Posterior vena cava (tissue), 2 donors: ENCODE measurements at regions not wholly inside any gene's neighbourhood (a gene's known extent, or its start where the extent isn't known, plus 50 kb on each side); places are given as distances from the start of the nearest gene placed in this dataset.

Experiments
- DNase-seq: peaks from one replicate; pipeline ENCODE4 v3.0.0-alpha.2; 2020; ENCODE audit warnings: low spot score
- intact Hi-C, 2 donors: fragments of 100-400 bp; cut with DNase I; formaldehyde crosslinking; loops; one replicate each; pipeline versions ENCODE4 v1.14.1 to v1.14.2; 2022 to 2023
- donor health status: DM: yes; HTN: yes; CAD: no.
- donor health status: DM: yes; HTN: yes; CAD: no.

DNA sequence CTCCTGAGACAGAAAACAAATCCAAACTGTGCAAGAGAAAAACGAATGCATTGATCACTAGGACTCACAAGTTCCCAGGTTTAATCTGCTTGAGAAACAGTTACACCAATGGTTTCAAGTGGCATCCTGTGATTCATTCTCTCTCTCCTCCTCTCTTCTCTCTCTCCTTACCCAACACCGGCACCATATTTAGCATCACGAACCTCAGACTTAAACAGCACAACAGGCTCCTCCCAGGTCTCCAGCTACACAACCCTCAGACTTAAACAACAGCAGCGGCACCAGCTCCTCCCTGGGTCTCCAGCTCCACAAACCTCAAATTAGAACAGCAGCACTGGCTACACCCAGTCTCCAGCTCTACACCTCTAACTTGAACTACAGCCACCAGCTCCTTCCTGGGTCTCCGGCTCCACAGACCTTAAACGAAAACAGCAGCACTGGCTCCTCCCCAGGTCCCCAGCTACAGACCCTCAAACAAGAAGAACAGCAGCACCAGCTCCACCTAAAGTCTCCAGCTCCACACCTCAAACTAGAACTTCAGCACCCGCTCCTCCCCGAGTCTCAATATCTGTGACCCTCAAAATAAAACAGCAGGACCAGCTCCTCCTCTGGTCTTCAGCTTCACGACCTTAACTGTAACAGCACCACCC is 355.9 kb downstream of the PREX1 start:
- intact Hi-C loops = no loop called here
- peak; percentile 28 for DNase-seq

DNA sequence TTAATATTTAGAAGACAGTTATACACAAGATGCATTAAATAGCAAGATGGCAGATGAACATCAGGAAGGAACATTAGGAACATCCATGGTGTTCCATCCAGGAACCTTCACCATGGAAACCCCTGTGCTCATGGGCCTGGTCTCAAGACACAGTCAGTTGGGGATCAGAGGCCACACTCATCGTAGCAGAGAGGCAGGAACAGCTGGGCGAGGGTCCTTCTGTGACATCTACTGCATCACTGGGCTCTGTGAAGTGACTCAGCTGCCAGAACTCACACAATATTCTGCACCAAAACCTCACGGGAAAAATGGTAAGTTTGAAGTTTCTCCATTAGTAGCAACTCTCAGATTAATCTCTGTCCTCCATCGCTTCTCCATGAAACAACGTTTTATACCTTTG is 356.6 kb downstream of the PREX1 start:
- intact Hi-C loops = no loop called here
- DNase-seq = peak; percentile 40

DNA sequence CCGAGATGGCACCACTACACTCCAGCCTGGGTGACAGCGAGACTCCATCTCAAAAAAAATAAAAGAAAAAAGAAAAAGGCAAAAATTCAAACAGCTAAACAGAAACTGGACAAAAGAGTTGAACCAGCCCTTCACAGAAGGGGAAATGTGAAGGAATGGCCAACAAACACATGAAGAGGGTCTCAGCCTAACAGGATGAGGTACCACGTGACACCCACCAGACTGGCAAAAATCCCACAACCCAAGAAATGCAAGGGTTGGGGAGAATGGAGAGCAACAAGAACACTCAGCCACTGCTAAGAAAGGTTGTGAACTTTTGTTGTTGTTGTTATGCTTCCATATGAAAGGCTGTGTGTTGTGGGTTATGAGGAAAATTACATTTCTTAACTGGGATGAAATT is 357.7 kb downstream of the PREX1 start:
- no peak for DNase-seq
- intact Hi-C loops = no loop called here

DNA sequence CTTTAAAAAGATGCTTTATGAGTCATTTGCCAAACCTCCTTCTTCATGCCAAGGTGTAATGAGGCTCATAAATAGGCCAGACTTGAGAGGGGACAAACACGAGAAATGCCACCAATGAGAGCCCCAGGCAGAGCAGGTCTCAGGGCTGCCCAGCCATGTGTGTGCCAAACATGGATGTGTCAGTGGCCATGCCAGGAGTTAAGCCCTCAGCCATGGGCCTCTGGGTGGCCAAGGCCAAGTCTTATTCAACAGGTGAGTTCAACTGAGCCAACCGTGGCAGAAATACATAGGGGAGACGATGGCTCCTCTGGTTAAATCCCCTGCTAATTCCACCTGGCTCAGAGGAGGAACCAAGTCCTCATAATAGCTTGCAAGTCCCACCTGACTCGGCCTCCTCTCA is 358.8 kb downstream of the PREX1 start:
- intact Hi-C loops = no loop called here
- DNase-seq = peak; percentile 53

DNA sequence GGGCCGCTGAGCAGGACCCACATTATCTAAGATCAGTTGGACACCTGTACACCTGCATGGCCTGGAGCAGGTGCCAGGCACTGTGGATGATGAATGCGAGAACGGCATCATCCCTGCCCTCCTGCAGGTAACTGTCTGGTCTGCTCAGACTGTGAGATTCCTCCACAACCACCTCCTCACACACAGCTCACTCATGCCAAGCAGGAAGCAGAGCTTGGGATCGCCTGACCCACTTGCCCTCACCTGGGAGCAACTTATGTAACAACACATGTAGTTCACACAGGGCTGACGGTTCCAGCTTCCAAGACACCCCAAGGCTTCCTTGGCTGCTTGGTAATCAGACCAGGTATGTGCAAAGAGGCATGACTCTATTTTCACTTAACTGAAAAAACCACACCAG is 359.2 kb downstream of the PREX1 start:
- peak; percentile 40 for DNase-seq
- intact Hi-C loops = no loop called here

DNA sequence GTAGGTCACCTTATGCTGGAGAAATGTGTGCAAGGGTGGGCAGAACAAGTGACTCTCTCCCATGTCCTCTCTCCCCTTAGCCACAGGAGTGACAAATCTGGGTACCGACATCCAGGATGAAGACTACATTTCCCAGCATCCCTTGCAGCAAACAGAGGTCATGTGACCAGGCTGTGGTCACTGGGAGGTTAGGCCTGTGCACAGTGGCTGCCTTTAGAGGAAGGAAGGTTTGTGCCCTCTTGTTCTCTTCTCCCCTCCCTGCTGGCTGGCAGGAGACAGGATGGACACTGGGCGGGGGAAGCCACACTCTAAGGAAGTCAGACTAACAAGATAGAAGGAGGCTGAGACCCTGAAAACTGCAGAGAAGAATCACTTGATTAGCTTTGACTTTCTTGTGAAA is 360.2 kb downstream of the PREX1 start:
- DNase-seq = peak; percentile 50
- intact Hi-C loops = no loop called here

DNA sequence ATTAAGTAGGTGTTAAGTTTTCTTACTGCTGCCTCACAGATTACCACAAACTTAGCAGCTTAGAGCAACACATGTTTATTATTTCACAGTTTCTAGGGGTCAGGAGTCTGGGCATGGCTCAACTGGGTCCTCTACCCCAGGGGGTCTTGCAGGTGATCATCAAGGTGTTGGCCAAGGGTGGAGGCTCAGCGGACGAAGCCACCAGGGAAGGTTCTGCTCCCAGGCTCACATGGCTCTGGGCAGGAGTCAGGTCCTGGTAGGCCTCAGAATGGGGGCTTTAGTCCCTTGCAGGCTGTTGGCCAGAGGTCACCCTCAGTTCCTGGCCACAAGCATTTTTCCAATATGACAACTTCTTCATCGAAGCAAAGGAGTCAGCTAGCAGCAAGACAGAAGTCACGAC is 362.5 kb downstream of the PREX1 start:
- DNase-seq = peak; percentile 67
- intact Hi-C loops = no loop called here

DNA sequence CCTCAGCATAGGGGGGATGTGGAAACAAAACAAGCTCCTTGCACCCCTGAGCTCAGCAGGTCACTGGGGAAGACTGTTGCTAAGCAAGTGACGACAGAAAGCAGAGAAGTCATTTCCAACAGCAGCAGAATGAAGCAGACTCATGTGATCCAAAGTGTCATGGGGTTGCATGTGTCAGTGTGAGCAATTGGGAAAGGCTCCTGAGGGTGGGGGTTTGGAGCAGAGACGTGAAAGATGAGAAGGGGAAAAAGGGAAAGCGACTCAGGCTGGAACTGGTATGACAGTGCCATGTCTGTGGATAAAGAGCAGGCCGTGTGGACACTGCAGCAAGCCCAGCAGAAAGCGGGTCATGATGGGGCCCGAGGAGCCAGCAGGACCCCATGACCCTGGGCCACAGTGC is 363.9 kb downstream of the PREX1 start:
- DNase-seq = peak; percentile 58
- intact Hi-C loops = no loop called here

DNA sequence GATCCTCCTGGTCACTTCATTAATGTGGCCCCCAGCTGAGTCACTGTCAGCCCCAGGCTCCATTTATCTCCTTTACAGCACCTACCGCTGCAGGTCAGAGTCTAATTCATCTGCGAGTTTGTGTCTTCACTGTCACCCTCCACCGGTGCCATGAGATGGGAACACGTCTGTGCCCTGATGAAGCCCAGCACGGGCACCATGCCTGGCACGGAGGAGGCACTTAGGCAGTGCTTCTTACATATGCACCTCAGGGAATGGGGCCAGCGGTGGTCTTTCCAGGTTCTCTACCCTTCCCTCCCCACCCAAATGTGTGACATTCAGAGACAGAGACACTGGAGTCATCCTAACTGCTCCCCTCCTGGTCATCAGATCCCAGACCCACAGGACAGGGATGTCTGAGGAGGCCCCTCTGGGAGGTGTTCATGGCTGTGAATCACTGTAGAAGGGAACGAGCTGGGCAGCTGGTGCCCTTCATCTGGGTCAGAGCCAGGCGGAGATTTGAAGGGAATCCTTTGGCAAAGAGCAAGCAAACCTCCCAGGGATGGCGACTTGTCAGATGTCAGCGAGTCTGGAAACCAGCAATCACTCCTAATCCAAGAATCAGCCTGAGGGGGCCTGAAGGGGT is 364.6 kb downstream of the PREX1 start:
- DNase-seq = peak; percentile 58
- intact Hi-C loops = no loop called here

DNA sequence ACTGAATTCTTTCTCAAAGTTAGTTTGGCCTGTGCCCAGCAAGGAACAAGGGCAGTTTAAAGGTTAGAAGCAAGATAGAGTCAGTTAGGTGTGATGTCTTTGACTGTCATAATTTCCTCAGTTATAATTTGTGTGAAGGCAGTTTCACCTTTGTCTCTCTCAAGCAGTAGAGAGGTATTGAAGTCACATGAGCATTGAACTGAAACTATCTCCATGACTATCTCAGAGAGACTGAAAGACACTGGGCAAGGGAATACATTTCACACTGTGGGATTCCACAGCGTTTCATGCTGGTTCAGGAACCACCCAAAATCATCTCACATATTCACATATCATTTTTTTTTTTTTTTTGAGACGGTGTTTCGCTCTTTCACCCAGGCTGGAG is 366.1 kb downstream of the PREX1 start:
- intact Hi-C loops = no loop called here
- no peak for DNase-seq

DNA sequence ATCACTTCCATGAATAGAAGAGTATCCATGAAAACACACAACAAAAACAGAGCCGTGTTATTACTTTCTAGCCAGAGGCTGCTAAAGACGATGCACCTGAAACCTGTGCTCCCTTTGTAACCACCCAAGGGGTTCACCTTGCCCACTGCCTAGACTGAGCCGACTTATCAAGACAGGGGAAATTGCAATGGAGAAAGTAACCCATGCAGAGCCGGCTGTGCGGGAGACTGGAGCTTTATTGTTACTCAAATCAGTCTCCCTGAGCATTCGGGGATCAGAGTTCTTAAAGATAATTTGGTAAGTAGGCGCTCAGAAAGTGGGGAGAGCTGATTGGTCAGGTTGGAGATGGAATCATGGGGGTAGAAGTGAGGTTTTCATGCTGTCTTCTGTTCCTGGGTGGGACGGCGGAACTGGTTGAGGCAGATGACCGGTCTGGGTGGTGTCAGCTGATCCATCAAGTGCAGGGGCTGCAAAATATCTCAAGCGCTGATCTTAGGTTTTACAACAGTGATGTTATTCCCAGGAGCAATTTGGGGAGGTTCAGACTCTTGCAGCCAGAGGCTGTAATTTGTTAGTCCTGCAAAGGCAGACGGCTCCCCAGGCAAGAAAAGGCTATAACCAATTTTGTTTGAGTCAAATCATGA is 366.6 kb downstream of the PREX1 start:
- peak; percentile 26 for DNase-seq
- intact Hi-C loops = no loop called here

DNA sequence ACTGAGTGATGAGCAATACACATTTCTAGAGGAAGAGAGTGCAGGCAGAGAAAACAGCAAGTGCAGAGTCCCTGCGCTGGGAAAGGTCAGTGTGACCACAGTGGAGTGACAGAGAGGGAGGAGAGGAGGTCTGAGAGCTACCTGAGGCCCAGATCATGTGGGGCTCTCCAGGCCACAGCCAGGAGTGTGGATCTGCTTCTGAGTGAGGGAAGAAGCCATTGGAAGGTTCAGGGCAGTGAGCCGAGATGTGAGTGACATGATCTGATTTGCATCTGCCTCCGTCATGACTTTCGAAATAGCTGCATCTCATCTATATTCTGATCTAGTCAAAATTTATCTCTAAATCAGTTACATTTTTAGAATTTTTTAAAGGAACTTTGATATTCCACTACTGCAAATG is 367.1 kb downstream of the PREX1 start:
- peak; percentile 42 for DNase-seq
- intact Hi-C loops = no loop called here

DNA sequence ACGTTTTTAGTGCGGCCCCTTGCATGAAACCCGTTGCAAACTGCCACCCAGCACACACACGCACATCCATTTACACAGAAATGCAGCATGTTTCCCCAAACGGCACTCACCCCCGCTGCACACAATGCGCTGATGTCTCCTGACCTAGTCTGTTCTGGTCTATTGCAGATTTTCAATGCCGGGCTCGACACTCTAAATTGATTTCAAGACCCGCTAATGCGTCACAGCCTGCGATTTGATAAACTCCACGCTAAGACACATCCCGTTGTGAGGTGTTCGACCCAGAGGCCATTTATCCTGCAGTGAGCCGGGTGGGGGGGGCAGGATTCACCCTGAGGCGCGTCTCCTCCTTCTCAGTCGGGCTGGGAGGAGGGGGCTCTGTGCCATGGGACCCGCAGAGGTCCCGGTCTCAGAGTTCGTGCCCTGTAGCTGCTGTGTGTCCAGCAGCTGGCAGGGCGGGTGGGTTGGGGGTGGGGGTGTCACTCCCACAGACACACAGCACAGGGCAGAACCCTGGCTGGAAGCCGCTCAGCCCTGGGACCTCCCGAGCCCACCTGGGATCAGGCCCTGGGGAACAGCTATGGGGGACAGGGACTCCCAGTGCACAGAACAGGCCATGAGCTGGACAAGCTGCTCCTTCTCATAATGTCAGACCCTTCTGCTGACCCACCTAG is 367.9 kb downstream of the PREX1 start:
- intact Hi-C loops = no loop called here

DNA sequence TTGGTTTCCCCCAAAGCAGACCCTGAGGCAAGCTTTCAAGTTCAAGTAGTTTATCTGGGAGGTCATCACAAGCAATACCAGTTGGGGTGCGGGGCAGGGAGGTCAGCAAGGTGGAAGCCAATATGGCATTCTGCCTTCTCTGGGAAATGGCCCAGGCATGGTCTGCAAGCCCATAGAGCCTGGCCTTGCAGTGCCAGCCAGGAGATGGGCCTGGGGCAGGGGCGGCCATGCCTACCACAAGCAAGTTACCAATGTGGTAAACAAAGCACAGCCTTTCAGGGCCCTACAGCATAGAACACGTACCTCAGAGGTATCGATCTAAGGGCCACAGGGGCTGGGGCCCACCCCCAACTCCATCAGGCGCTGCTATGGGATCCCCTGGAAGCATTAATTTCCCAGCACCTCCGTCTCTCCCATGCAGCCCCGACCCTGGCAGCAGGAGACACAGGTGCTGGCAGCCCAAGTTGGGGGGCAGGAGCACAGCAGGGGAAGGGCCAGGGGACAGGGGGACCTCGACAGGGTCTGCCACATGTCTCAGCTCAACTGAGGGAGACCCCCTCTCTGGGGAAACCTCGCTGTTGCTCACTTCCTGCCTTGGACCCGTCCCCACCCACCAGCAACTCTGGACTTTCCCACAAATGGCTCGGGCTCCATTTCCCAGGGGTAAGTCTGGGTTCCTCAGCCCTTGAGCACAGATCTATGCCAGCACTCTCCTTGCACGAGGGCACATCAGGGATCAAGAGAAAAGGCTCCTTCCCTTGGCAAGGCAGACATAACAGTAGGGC is 369.0 kb downstream of the PREX1 start:
- intact Hi-C loops = no loop called here
- peak; percentile 66 for DNase-seq

More for the DNA sequence above, 367.9 kb downstream of the PREX1 start:
- peak; percentile 47 for DNase-seq

DNA sequence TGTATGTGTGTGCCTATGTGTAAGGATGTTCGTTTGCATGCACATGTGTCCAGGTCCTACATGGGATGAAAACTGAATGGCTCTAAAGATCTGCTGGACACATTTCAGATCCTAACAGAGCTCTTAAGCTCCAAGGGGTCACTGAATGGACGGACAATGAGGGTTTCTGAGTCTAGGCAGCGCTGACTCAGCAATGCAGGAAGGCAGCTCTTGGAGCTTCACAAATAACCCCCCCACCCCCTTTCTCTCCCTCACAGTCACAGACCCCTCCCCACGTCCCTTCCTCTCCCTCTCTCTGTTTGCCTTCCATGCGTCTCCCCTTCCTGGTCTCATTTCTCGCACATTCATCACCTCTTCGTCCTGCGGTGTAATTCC is 369.8 kb downstream of the PREX1 start:
- peak; percentile 25 for DNase-seq

DNA sequence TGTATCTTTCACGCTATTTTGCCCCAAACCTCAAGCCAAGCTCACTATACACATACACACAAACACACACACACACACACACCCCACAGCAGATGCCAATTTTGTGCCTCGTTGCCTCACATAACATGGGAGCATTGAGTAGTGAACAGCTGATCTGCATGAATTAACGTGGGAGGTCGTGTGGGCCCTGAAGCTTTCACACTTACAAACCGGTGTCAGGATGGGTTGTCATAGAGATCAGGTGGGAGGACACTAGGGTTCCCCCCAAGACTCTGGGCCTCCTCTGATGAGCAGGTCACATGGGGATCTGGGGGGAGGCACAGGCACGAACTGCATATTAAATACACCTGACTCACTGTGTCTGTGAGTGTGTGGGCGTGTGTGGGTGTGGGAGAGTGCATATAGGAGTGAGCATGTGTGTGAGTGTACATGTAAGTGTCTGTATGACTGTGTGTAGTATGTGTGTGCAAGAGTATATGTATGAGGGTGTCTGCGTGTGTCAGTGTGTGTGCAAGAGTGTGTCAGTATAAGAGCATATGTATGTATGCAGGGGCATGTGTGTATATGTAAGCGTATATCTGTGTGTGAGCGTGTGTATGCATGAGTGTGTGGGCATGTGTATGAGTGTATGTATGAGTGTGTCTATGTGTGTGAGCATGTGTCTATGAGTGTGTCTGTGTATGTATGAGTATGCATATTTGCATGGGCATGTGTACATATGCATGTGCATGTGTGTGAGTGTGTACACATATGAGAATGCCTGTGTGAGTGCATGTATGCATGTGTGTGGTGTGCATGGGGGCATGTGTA is 370.4 kb downstream of the PREX1 start:
- no peak for DNase-seq
- intact Hi-C loops = no loop called here

More for the DNA sequence above, 369.8 kb downstream of the PREX1 start:
- intact Hi-C loops = no loop called here

DNA sequence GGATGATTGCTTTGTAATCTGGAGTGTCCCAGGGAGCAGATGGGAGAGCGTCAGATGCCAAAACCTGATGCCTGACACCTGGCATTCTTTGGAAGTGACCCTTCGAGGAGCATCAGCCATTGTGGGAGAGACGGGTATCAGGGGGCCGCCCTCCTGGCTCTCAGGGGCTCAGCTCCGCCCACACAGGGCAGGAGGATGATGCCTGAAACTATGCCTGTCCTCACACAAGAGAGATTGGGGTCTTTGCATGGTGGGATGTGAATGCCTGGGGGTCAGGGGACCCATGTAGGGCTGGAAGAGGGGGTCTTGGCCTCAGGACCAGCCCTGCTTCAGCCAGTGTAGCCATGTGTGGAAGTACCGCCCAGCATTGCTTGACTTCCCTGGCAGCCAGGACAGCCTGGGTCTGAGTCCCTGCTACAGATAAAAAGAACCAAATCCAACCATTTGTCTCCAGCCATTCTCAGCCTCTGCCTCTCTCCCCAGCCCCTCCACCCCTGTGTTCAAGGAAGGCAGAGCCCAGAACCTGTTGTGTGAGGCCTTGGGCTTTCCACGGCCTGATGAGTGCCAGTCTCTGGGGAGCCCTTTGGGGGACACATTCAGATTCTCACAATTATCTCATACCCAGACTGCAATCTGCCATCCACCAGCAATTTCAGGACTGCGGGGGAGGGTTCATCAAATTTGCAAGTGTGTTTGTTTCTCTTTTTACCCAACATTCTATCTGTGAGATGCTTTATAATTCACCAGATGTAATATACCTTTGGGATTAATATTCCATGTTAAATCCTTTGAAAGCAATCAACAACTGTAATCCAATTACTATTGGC is 371.2 kb downstream of the PREX1 start:
- DNase-seq = peak; percentile 35
- intact Hi-C loops = no loop called here
